Esophagus muscularis mucosa (tissue), 3 donors: ENCODE measurements at regions not wholly inside any gene's neighbourhood (a gene's known extent, or its start where the extent isn't known, plus 50 kb on each side); places are given as distances from the start of the nearest gene placed in this dataset.

Experiments
- EP300 ChIP-seq: sonication (generic); formaldehyde crosslinking; IDR thresholded peaks from one replicate; pipeline ENCODE4 v1.6.1; 2017; ENCODE audit warnings: antibody characterized with exemption
- TF ChIP-seq, protein P1 (sequence below), 3 experiments: fragments of 200-600 bp in 2 of 3; fragments of 450-650 bp in 1 of 3; sonication (generic) in 2 of 3; IDR thresholded peaks; one replicate each; pipeline ENCODE4 v1.5.1; 2017 to 2019; ENCODE audit warnings: antibody characterized with exemption in 3 of 3, mild to moderate bottlenecking in 2 of 3, moderate library complexity in 1 of 3

DNA sequence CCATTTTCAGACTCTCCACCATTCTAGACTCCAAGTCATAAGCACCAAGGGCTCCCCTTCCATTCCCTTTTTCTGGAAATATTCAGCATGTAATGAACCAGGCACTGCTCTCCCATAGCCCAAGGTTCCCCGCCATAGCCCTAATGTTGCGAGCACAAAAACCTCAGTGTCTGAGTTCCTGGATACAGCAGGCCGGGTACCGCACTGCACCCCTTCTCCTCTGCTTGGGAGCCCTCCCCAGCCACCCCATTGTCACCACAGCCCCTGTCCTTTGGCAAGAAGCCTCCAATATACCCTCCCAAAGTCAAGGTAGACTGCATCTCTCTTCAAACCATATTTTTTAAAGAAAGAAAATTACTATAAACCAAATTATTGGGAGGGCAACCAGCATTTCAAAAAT lies 1341.1 kb downstream of the BRD1 start:
- no peak for TF ChIP-seq EP300
- TF ChIP-seq, protein P1, sequence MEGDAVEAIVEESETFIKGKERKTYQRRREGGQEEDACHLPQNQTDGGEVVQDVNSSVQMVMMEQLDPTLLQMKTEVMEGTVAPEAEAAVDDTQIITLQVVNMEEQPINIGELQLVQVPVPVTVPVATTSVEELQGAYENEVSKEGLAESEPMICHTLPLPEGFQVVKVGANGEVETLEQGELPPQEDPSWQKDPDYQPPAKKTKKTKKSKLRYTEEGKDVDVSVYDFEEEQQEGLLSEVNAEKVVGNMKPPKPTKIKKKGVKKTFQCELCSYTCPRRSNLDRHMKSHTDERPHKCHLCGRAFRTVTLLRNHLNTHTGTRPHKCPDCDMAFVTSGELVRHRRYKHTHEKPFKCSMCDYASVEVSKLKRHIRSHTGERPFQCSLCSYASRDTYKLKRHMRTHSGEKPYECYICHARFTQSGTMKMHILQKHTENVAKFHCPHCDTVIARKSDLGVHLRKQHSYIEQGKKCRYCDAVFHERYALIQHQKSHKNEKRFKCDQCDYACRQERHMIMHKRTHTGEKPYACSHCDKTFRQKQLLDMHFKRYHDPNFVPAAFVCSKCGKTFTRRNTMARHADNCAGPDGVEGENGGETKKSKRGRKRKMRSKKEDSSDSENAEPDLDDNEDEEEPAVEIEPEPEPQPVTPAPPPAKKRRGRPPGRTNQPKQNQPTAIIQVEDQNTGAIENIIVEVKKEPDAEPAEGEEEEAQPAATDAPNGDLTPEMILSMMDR (IDR thresholded peaks at IDR 0.05), result no peak
